A549 (cell line): ENCODE measurements at regions not wholly inside any gene's neighbourhood (a gene's known extent, or its start where the extent isn't known, plus 50 kb on each side); places are given as distances from the start of the nearest gene placed in this dataset.
A peak's percentile ranks its signal among the peaks of the same experiment; 100 is the strongest.

Experiments used
- ATAC-seq, 2 experiments: fragments of 200-7000 bp in 1 of 2; fragments of >200 bp in 1 of 2; cut with Nextera tagmentation in 1 of 2; cut with Tn5 transposase in 1 of 2; 3 replicates each; pipeline versions ENCODE4 v1.8.0 to v1.9.1; 2018 to 2020; ENCODE audit warnings: mild to moderate bottlenecking in 1 of 2, moderate library complexity in 1 of 2
- CTCF ChIA-PET: fragments of 300-600 bp; sonication (Branson Sonifier 250); formaldehyde crosslinking; extraction: SDS; loops from one replicate; lab custom pipeline; 2021; ENCODE audit warnings: antibody characterized with exemption, inconsistent platforms; lab: Yijun Ruan, JAX
- POLR2A ChIA-PET: fragments of 350-600 bp; formaldehyde crosslinking; extraction: SDS; loops from one replicate; lab custom pipeline; 2021; ENCODE audit warnings: antibody characterized with exemption, inconsistent platforms; lab: Yijun Ruan, JAX
- DNase-seq, 2 experiments: peaks; one replicate each; pipeline versions ENCODE4 v3.0.0 to v3.0.0-alpha.2; 2011 to 2016; ENCODE audit warnings: low read depth in 1 of 2, low spot score in 1 of 2
- FAIRE-seq: peaks from 2 replicates; lab custom pipeline; 2011; peaks lifted over from hg19 to GRCh38; lab: Jason Lieb, UNC
- H3K27ac ChIP-seq, 2 experiments: fragments of >200 bp; sonication (Bioruptor Twin); formaldehyde crosslinking; 3 replicates each; pipeline ENCODE4 v1.5.1; 2016 to 2017
- H3K4me1 ChIP-seq: fragments of >200 bp; sonication (Bioruptor Twin); formaldehyde crosslinking; 3 replicates; pipeline ENCODE4 v1.6.1; 2016
- H3K4me2 ChIP-seq: fragments of >200 bp; sonication (Bioruptor Twin); formaldehyde crosslinking; 3 replicates; pipeline ENCODE4 v1.6.1; 2016
- H3K4me3 ChIP-seq: fragments of >200 bp; sonication (Bioruptor Twin); formaldehyde crosslinking; 3 replicates; pipeline ENCODE4 v1.5.1; 2016
- H3K9me3 ChIP-seq: fragments of >200 bp; sonication (Bioruptor Twin); formaldehyde crosslinking; 3 replicates; pipeline ENCODE4 v1.6.1; 2016
- BHLHE40 ChIP-seq: IDR thresholded peaks from 2 replicates; pipeline ENCODE4 v1.6.1; 2012; ENCODE audit warnings: low read depth, low read length, inconsistent platforms
- CBX2 ChIP-seq: fragments of 200-600 bp; sonication (generic); IDR thresholded peaks from 2 replicates; pipeline ENCODE4 v1.6.1; 2016; ENCODE audit warnings: low read depth, mild to moderate bottlenecking, borderline replicate concordance
- CBX8 ChIP-seq: fragments of 200-600 bp; sonication (generic); IDR thresholded peaks from 2 replicates; pipeline ENCODE4 v1.6.1; 2016
- CEBPB ChIP-seq, 2 experiments: fragments of >200 bp in 1 of 2; sonication (Bioruptor Twin) in 1 of 2; formaldehyde crosslinking in 1 of 2; IDR thresholded peaks; 2 replicates each; pipeline ENCODE4 v1.6.1; 2012 to 2016
- CHD2 ChIP-seq: fragments of 150-350 bp; IDR thresholded peaks from 2 replicates; pipeline ENCODE4 v1.6.1; 2014; ENCODE audit warnings: low read length; ENCODE audit not compliant: partially characterized antibody
- CHD4 ChIP-seq: fragments of 200-600 bp; sonication (generic); IDR thresholded peaks from 2 replicates; pipeline ENCODE4 v1.6.1; 2016; ENCODE audit warnings: antibody characterized with exemption, mild to moderate bottlenecking, borderline replicate concordance
- EHF ChIP-seq: fragments of 250-450 bp; sonication (Bioruptor Pico); IDR thresholded peaks from 2 replicates; pipeline ENCODE4 v1.5.0; 2020; ENCODE audit warnings: mild to moderate bottlenecking
- EHMT2 ChIP-seq: fragments of 200-600 bp; sonication (generic); IDR thresholded peaks from 2 replicates; pipeline ENCODE4 v1.6.1; 2016; ENCODE audit warnings: antibody characterized with exemption, low read depth, mild to moderate bottlenecking, moderate library complexity
- ELK1 ChIP-seq: fragments of 150-350 bp; IDR thresholded peaks from 2 replicates; pipeline ENCODE4 v1.6.1; 2014; ENCODE audit warnings: low read depth, mild to moderate bottlenecking, low read length
- FOSL2 ChIP-seq, 2 experiments: fragments of 450-650 bp in 1 of 2; fragments of >200 bp in 1 of 2; sonication (Bioruptor Twin) in 1 of 2; formaldehyde crosslinking; IDR thresholded peaks; 2 replicates each; pipeline versions ENCODE4 v1.5.0 to v1.6.1; 2016 to 2020; ENCODE audit warnings: mild to moderate bottlenecking in 1 of 2, moderate library complexity in 1 of 2
- HDAC2 ChIP-seq: fragments of 200-600 bp; sonication (generic); IDR thresholded peaks from 2 replicates; pipeline ENCODE4 v1.6.1; 2016
- HEYL ChIP-seq: fragments of 250-450 bp; sonication (Bioruptor Pico); IDR thresholded peaks from 2 replicates; pipeline ENCODE4 v1.8.0; 2021; ENCODE audit warnings: mild to moderate bottlenecking, moderate library complexity
- HOXA7 ChIP-seq: fragments of 250-450 bp; sonication (Bioruptor Pico); IDR thresholded peaks from 2 replicates; pipeline ENCODE4 v1.5.0; 2020; ENCODE audit warnings: mild to moderate bottlenecking, moderate library complexity
- KDM1A ChIP-seq: fragments of 200-600 bp; sonication (generic); IDR thresholded peaks from 2 replicates; pipeline ENCODE4 v1.6.1; 2016; ENCODE audit warnings: low read depth, mild to moderate bottlenecking
- KDM5A ChIP-seq: fragments of 200-600 bp; sonication (generic); IDR thresholded peaks from 2 replicates; pipeline ENCODE4 v1.6.1; 2016; ENCODE audit warnings: antibody characterized with exemption, mild to moderate bottlenecking
- MAFK ChIP-seq: fragments of 450-650 bp; IDR thresholded peaks from 2 replicates; pipeline ENCODE4 v1.6.1; 2014; ENCODE audit not compliant: partially characterized antibody
- MAZ ChIP-seq: fragments of 150-350 bp; IDR thresholded peaks from 2 replicates; pipeline ENCODE4 v1.6.1; 2014; ENCODE audit warnings: antibody characterized with exemption, low read depth, low read length, borderline replicate concordance
- MYC ChIP-seq: IDR thresholded peaks from 2 replicates; pipeline ENCODE4 v1.6.1; 2012; ENCODE audit warnings: mild to moderate bottlenecking, inconsistent platforms, low read length, improper control_type of control experiment, borderline replicate concordance
- NR3C1 ChIP-seq: fragments of >200 bp; sonication (Bioruptor Twin); formaldehyde crosslinking; IDR thresholded peaks from 3 replicates; pipeline ENCODE4 v1.6.1; 2017
- PHF8 ChIP-seq: fragments of 200-600 bp; sonication (generic); IDR thresholded peaks from 2 replicates; pipeline ENCODE4 v1.6.1; 2016; ENCODE audit warnings: low read depth, mild to moderate bottlenecking, antibody characterized with exemption, moderate library complexity, borderline replicate concordance
- RFX5 ChIP-seq: fragments of 450-650 bp; IDR thresholded peaks from 2 replicates; pipeline ENCODE4 v1.7.1; 2014; ENCODE audit warnings: antibody characterized with exemption, mild to moderate bottlenecking, moderate library complexity
- RNF2 ChIP-seq: fragments of 200-600 bp; sonication (generic); IDR thresholded peaks from 2 replicates; pipeline ENCODE4 v1.6.1; 2016; ENCODE audit warnings: low read depth, mild to moderate bottlenecking, antibody characterized with exemption, moderate library complexity, borderline replicate concordance
- SMC3 ChIP-seq: fragments of >200 bp; sonication (Bioruptor Twin); formaldehyde crosslinking; IDR thresholded peaks from 3 replicates; pipeline ENCODE4 v1.6.1; 2018; ENCODE audit warnings: inconsistent platforms
- TFCP2L1 ChIP-seq: fragments of 250-450 bp; sonication (Bioruptor Pico); IDR thresholded peaks from 2 replicates; pipeline ENCODE4 v1.5.0; 2021; ENCODE audit warnings: mild to moderate bottlenecking
- TP53 ChIP-seq: fragments of 250-450 bp; sonication (Bioruptor Pico); IDR thresholded peaks from 2 replicates; pipeline ENCODE4 v1.5.0; 2021; ENCODE audit warnings: mild to moderate bottlenecking, moderate library complexity
- ZNF302 ChIP-seq: fragments of 250-450 bp; sonication (Bioruptor Pico); IDR thresholded peaks from 2 replicates; pipeline ENCODE4 v1.9.0; 2021; ENCODE audit warnings: inconsistent platforms, mild to moderate bottlenecking, moderate library complexity
- WGBS: methylation state at CpG from one replicate; pipeline ENCODE4 v1.1.6; 2017; ENCODE audit errors: missing lambda C conversion rate; 5-methylcytosine and 5-hydroxymethylcytosine counted together
- TF ChIP-seq, protein P1 (sequence below): IDR thresholded peaks from 2 replicates; pipeline ENCODE4 v1.6.1; 2012; ENCODE audit warnings: low read depth, borderline replicate concordance

GRCh38 chr9:100697339-100697738 lies 119.5 kb downstream of the CAVIN4 start:
- DNase-seq (no peak), FAIRE-seq (no peak), ATAC-seq (no peak)
- Histone ChIP-seq H3K4me2 (no peak overlapping the region), H3K4me1 (no peaks in the 10 kb centered on the region), H3K27ac (no peak overlapping the region), H3K4me3 (no peak overlapping the region), H3K9me3 (no peaks in the 10 kb centered on the region)
- CTCF ChIA-PET, result interaction anchor here (2.3 kb wide), 1 partner anchor 17 kb away, joined by 8 read pairs; no protein-coding TSS in a partner anchor
- TF ChIP-seq MAFK (peak; percentile 61), MYC (no peak), EHMT2 (no peak)
- POLR2A ChIA-PET, result no interaction called here
- WGBS, result 71% methylated on average over 1 of the region's 1 CpG

- ATAC-seq (no peak), DNase-seq (no peak), FAIRE-seq (no peak)
- H3K4me1 ChIP-seq, result no peaks in the 10 kb centered on the region
- ChIA-PET CTCF (interaction anchor here (0.7 to 2.3 kb wide), 4 partner anchors 10 to 613 kb away, joined by 3 to 8 read pairs (median 5); no protein-coding TSS in a partner anchor), POLR2A (no interaction called here)
- H3K4me3 ChIP-seq, result no peak overlapping the region
- 0% methylated on average over 1 of the region's 1 CpG for WGBS
- no peak for TF ChIP-seq KDM5A
- no peak for TF ChIP-seq PHF8
- no peak for TF ChIP-seq HEYL
- no peak for TF ChIP-seq SMC3
- no peak for TF ChIP-seq FOSL2 (IDR thresholded peaks at IDR 0.05)
- TF ChIP-seq FOSL2 (CRISPR knock-in tag; IDR thresholded peaks at IDR 0.05), result no peak
- TF ChIP-seq RFX5, result no peak
- no peak for TF ChIP-seq CEBPB (IDR thresholded peaks at IDR 0.05)
- TF ChIP-seq MAFK, result no peak
- TF ChIP-seq CBX8, result no peak
- no peak for TF ChIP-seq HOXA7
- TF ChIP-seq NR3C1, result no peak
- TF ChIP-seq, protein P1, sequence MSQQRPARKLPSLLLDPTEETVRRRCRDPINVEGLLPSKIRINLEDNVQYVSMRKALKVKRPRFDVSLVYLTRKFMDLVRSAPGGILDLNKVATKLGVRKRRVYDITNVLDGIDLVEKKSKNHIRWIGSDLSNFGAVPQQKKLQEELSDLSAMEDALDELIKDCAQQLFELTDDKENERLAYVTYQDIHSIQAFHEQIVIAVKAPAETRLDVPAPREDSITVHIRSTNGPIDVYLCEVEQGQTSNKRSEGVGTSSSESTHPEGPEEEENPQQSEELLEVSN, result no peak
- no peak for TF ChIP-seq ZNF302 (CRISPR knock-in tag)
- no peak for TF ChIP-seq KDM1A
- TF ChIP-seq MAZ, result no peak
- no peak for TF ChIP-seq CBX2
- TF ChIP-seq ELK1, result no peak
- H3K4me2 ChIP-seq, result no peak overlapping the region
- H3K27ac ChIP-seq, result no peak overlapping the region
- no peaks in the 10 kb centered on the region for H3K9me3 ChIP-seq
These were observed 121.1 kb downstream of the CAVIN4 start for GRCh38 chr9:100698945-100699344.

- ATAC-seq, result no peak
- ChIA-PET POLR2A (no interaction called here), CTCF (interaction anchor here (0.6 to 2.3 kb wide), 4 partner anchors 9 to 612 kb away, joined by 3 to 7 read pairs (median 3); no protein-coding TSS in a partner anchor)
- no peak for FAIRE-seq
- Histone ChIP-seq H3K4me3 (no peak overlapping the region), H3K4me1 (no peaks in the 10 kb centered on the region), H3K27ac (no peak overlapping the region), H3K4me2 (no peak overlapping the region), H3K9me3 (no peaks in the 10 kb centered on the region)
- 36% methylated on average over 8 of the region's 8 CpGs for WGBS
- TF ChIP-seq TFCP2L1 (CRISPR knock-in tag) (no peak), BHLHE40 (no peak), PHF8 (no peak), TP53 (CRISPR knock-in tag) (no peak), ELK1 (no peak), KDM5A (no peak), CHD2 (no peak), CHD4 (no peak), RNF2 (no peak), EHF (CRISPR knock-in tag) (no peak), HDAC2 (no peak), RFX5 (no peak)
- DNase-seq, result no peak
These were observed 121.8 kb downstream of the CAVIN4 start for GRCh38 chr9:100699668-100700067.
